ENCODE measurements at regions not wholly inside any gene's neighbourhood (a gene's known extent, or its start where the extent isn't known, plus 50 kb on each side); places are given as distances from the start of the nearest gene placed in this dataset.

GRCh38 chr2:126507425-126507911, 148.5 kb upstream of the GYPC start:
- ChIA-PET CTCF (no interaction called here), POLR2A (no interaction called here)

GRCh38 chr2:126510356-126510755, 145.6 kb upstream of the GYPC start:
- ChIA-PET POLR2A (no interaction called here), CTCF (no interaction called here)

GRCh38 chr2:126510960-126511359, 145.0 kb upstream of the GYPC start:
- CTCF ChIA-PET = no interaction called here
- POLR2A ChIA-PET = no interaction called here

- CTCF ChIA-PET = interaction anchor here (0.9 kb wide), 1 partner anchor 16 kb away, joined by 3 read pairs; no protein-coding TSS in a partner anchor
- POLR2A ChIA-PET = no interaction called here
Measured at GRCh38 chr2:126512026-126512425, 143.9 kb upstream of the GYPC start.

- ChIA-PET POLR2A (no interaction called here), CTCF (no interaction called here)
Measured at GRCh38 chr2:126513033-126513432, 142.9 kb upstream of the GYPC start.

- POLR2A ChIA-PET = interaction anchor here (0.5 kb wide), 1 partner anchor 30 kb away, joined by 3 read pairs; no protein-coding TSS in a partner anchor
- CTCF ChIA-PET = no interaction called here
Measured at GRCh38 chr2:126515471-126515870, 140.5 kb upstream of the GYPC start.

GRCh38 chr2:126518196-126518595, 137.8 kb upstream of the GYPC start:
- ChIA-PET POLR2A (no interaction called here), CTCF (no interaction called here)

- POLR2A ChIA-PET = interaction anchor here (1.3 kb wide), 1 partner anchor 249 kb away, joined by 4 read pairs; no protein-coding TSS in a partner anchor
Measured at GRCh38 chr2:126527836-126528490, 128.0 kb upstream of the GYPC start.

GRCh38 chr2:126531029-126531428, 124.9 kb upstream of the GYPC start:
- POLR2A ChIA-PET = no interaction called here

More at GRCh38 chr2:126527836-126528490, 128.0 kb upstream of the GYPC start:
- CTCF ChIA-PET = interaction anchor here (0.7 to 1.8 kb wide), 9 partner anchors 13 to 444 kb away, joined by 3 to 24 read pairs (median 3); no protein-coding TSS in a partner anchor

GRCh38 chr2:126534478-126534877, 121.5 kb upstream of the GYPC start:
- CTCF ChIA-PET = interaction anchor here (1.1 kb wide), 1 partner anchor 242 kb away, joined by 3 read pairs; no protein-coding TSS in a partner anchor

More at GRCh38 chr2:126531029-126531428, 124.9 kb upstream of the GYPC start:
- CTCF ChIA-PET = no interaction called here

GRCh38 chr2:126535408-126535807, 120.5 kb upstream of the GYPC start:
- ChIA-PET POLR2A (no interaction called here), CTCF (no interaction called here)

More at GRCh38 chr2:126534478-126534877, 121.5 kb upstream of the GYPC start:
- POLR2A ChIA-PET = no interaction called here

GRCh38 chr2:126536605-126537200, 119.3 kb upstream of the GYPC start:
- POLR2A ChIA-PET = no interaction called here
- CTCF ChIA-PET = no interaction called here

- ChIA-PET POLR2A (no interaction called here), CTCF (interaction anchor here (1.0 kb wide), 1 partner anchor 182 kb away, joined by 3 read pairs; no protein-coding TSS in a partner anchor)
Measured at GRCh38 chr2:126539101-126539500, 116.9 kb upstream of the GYPC start.

GRCh38 chr2:126542247-126542646, 113.7 kb upstream of the GYPC start:
- CTCF ChIA-PET = no interaction called here
- POLR2A ChIA-PET = no interaction called here

GRCh38 chr2:126543081-126543480, 112.9 kb upstream of the GYPC start:
- CTCF ChIA-PET = no interaction called here
- POLR2A ChIA-PET = no interaction called here

- ChIA-PET POLR2A (no interaction called here), CTCF (no interaction called here)
Measured at GRCh38 chr2:126558029-126558428, 97.9 kb upstream of the GYPC start.

- POLR2A ChIA-PET = no interaction called here
Measured at GRCh38 chr2:126568734-126569133, 87.2 kb upstream of the GYPC start.

GRCh38 chr2:126571403-126571802, 84.6 kb upstream of the GYPC start:
- CTCF ChIA-PET = no interaction called here
- POLR2A ChIA-PET = no interaction called here

More at GRCh38 chr2:126568734-126569133, 87.2 kb upstream of the GYPC start:
- CTCF ChIA-PET = no interaction called here

GRCh38 chr2:126575631-126576030, 80.3 kb upstream of the GYPC start:
- POLR2A ChIA-PET = no interaction called here
- CTCF ChIA-PET = no interaction called here

GRCh38 chr2:126579868-126580267, 76.1 kb upstream of the GYPC start:
- CTCF ChIA-PET = no interaction called here
- POLR2A ChIA-PET = no interaction called here

GRCh38 chr2:126586317-126586716, 69.6 kb upstream of the GYPC start:
- POLR2A ChIA-PET = no interaction called here
- CTCF ChIA-PET = no interaction called here
